ENCODE measurements at regions not wholly inside any gene's neighbourhood (a gene's known extent, or its start where the extent isn't known, plus 50 kb on each side); places are given as distances from the start of the nearest gene placed in this dataset.

- Histone ChIP-seq H2AFZ (ENCODE audit: control insufficient read depth, low read length) (no peak overlapping the region), H4K20me1 (ENCODE audit: control insufficient read depth, extremely low read depth, insufficient read depth, low read length) (no peaks in the 10 kb centered on the region), H3K27ac (ENCODE audit: control insufficient read depth, insufficient read depth, low read length) (no peak overlapping the region), H3K9ac (ENCODE audit: control insufficient read depth, extremely low read depth, insufficient read depth, low read length) (no peak overlapping the region), H3K79me2 (ENCODE audit: control insufficient read depth, insufficient read depth, low read length) (no peaks in the 10 kb centered on the region), H3K36me3 (ENCODE audit: control insufficient read depth in 2 of 2, extremely low read depth in 1 of 2, insufficient read depth in 2 of 2, low read length in 2 of 2) (no peaks in the 10 kb centered on the region), H3K4me1 (ENCODE audit: control insufficient read depth, extremely low read depth, insufficient read depth, low read length) (peaks cover 2% of the 10 kb centered on the region), H3K9me1 (ENCODE audit: control insufficient read depth, extremely low read depth, insufficient read depth, low read length) (no peaks in the 10 kb centered on the region), H3K9me3 (ENCODE audit: control insufficient read depth, low read depth, low read length) (no peaks in the 10 kb centered on the region), H3K27me3 (ENCODE audit: control insufficient read depth, extremely low read depth, insufficient read depth, low read length) (peaks cover 16% of the 10 kb centered on the region), H3K4me3 (ENCODE audit: control insufficient read depth in 2 of 3, extremely low read depth in 1 of 3, insufficient read depth in 2 of 3, low read depth in 1 of 3, low read length in 3 of 3) (no peak overlapping the region), H3K4me2 (ENCODE audit: control insufficient read depth, extremely low read depth, insufficient read depth, low read depth, low read length) (no peak overlapping the region)
- no peak for DNase-seq (ENCODE audit: low read depth, low spot score)
- peak; percentile 83 for FAIRE-seq
- TF ChIP-seq EZH2 (IDR thresholded peaks at IDR 0.05; ENCODE audit: low read length), result no peak
- TF ChIP-seq, protein P1, sequence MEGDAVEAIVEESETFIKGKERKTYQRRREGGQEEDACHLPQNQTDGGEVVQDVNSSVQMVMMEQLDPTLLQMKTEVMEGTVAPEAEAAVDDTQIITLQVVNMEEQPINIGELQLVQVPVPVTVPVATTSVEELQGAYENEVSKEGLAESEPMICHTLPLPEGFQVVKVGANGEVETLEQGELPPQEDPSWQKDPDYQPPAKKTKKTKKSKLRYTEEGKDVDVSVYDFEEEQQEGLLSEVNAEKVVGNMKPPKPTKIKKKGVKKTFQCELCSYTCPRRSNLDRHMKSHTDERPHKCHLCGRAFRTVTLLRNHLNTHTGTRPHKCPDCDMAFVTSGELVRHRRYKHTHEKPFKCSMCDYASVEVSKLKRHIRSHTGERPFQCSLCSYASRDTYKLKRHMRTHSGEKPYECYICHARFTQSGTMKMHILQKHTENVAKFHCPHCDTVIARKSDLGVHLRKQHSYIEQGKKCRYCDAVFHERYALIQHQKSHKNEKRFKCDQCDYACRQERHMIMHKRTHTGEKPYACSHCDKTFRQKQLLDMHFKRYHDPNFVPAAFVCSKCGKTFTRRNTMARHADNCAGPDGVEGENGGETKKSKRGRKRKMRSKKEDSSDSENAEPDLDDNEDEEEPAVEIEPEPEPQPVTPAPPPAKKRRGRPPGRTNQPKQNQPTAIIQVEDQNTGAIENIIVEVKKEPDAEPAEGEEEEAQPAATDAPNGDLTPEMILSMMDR (optimal IDR thresholded peaks at IDR 0.05 in 1 of 3, IDR thresholded peaks at IDR 0.05 in 1 of 3, conservative IDR thresholded peaks at IDR 0.05 in 1 of 3; ENCODE audit: extremely low read depth in 1 of 3, insufficient read depth in 2 of 3, low read length in 3 of 3), result peak; percentile 89 to 99 (median 99)
- dilution Hi-C loops (cut with MboI; ENCODE audit: extremely low pct_ligation_motif_present, low sequenced_read_pairs), result no loop called here
Observed at GRCh38 chr7:131688738-131689661, 132.6 kb upstream of the PODXL start.

DNA sequence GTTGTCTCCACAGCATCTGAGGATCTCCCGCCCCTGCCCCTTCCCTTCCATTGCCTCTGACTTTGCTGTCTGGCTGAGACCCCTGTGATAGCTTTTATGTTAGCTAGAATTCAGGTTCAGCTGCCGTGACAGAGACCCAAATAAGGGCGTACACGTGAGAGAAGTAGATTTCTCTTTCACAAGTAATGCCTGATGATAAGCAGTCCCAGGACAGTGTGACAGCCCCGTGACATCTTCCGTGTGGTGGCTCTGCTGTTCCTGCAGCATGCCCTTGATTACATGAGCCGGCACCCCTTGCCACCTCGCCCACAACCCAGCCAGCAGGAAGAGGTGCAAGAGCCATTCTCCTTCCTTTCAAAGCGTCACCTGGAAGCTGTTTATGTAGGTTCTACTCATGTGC, 130.9 kb upstream of the PODXL start:
- Histone ChIP-seq H2AFZ (ENCODE audit: control insufficient read depth, low read length) (no peak overlapping the region), H3K27ac (ENCODE audit: control insufficient read depth, insufficient read depth, low read length) (no peak overlapping the region), H3K4me3 (ENCODE audit: control insufficient read depth in 2 of 3, extremely low read depth in 1 of 3, insufficient read depth in 2 of 3, low read depth in 1 of 3, low read length in 3 of 3) (no peak overlapping the region), H3K9me3 (ENCODE audit: control insufficient read depth, low read depth, low read length) (no peaks in the 10 kb centered on the region), H3K4me1 (ENCODE audit: control insufficient read depth, extremely low read depth, insufficient read depth, low read length) (peaks cover 2% of the 10 kb centered on the region), H4K20me1 (ENCODE audit: control insufficient read depth, extremely low read depth, insufficient read depth, low read length) (no peaks in the 10 kb centered on the region), H3K27me3 (ENCODE audit: control insufficient read depth, extremely low read depth, insufficient read depth, low read length) (peaks cover 19% of the 10 kb centered on the region), H3K9me1 (ENCODE audit: control insufficient read depth, extremely low read depth, insufficient read depth, low read length) (no peaks in the 10 kb centered on the region), H3K9ac (ENCODE audit: control insufficient read depth, extremely low read depth, insufficient read depth, low read length) (no peak overlapping the region), H3K4me2 (ENCODE audit: control insufficient read depth, extremely low read depth, insufficient read depth, low read depth, low read length) (no peak overlapping the region), H3K36me3 (ENCODE audit: control insufficient read depth in 2 of 2, extremely low read depth in 1 of 2, insufficient read depth in 2 of 2, low read length in 2 of 2) (no peaks in the 10 kb centered on the region), H3K79me2 (ENCODE audit: control insufficient read depth, insufficient read depth, low read length) (no peaks in the 10 kb centered on the region)
- dilution Hi-C loops (cut with MboI; ENCODE audit: extremely low pct_ligation_motif_present, low sequenced_read_pairs), result no loop called here
- no peak for DNase-seq (ENCODE audit: low read depth, low spot score)
- FAIRE-seq, result no peak
- TF ChIP-seq, protein P1 (optimal IDR thresholded peaks at IDR 0.05 in 1 of 3, IDR thresholded peaks at IDR 0.05 in 1 of 3, conservative IDR thresholded peaks at IDR 0.05 in 1 of 3; ENCODE audit: extremely low read depth in 1 of 3, insufficient read depth in 2 of 3, low read length in 3 of 3), result no peak
- no peak for TF ChIP-seq EZH2 (IDR thresholded peaks at IDR 0.05; ENCODE audit: low read length)
